C4-2B (cell line): ENCODE measurements at regions not wholly inside any gene's neighbourhood (a gene's known extent, or its start where the extent isn't known, plus 50 kb on each side); places are given as distances from the start of the nearest gene placed in this dataset.

Experiments used
- H3K27ac ChIP-seq: fragments of 450-650 bp; 2 replicates; pipeline ENCODE4 v1.5.1; 2017
- CTCF ChIP-seq: fragments of 450-650 bp; conservative IDR thresholded peaks from 2 replicates; pipeline ENCODE4 v1.5.1; 2017; ENCODE audit warnings: mild to moderate bottlenecking
- ZFX ChIP-seq: fragments of 450-650 bp; IDR thresholded peaks from 2 replicates; pipeline ENCODE4 v1.6.1; 2017

DNA sequence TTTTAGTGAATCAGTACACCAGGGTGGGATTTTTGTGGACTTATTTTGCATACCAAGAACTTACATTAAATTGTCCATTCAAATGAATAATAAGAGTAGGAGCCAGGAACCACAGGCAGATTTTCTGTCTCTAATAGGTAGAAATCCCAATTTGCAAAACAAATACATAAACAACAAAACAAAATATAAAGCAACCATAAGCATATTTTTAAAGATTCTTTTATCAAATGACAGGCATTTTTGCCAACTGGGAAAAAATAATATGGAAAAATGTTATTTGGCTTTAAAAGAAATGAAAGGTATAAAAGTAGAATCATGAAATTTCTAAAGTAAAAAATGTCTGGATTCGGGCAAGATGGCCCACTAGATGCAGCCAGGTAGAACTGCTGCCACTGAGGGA, 71.2 kb upstream of the PDE7B start:
- no peak overlapping the region for H3K27ac ChIP-seq
- TF ChIP-seq CTCF, result no peak
- TF ChIP-seq ZFX, result no peak

DNA sequence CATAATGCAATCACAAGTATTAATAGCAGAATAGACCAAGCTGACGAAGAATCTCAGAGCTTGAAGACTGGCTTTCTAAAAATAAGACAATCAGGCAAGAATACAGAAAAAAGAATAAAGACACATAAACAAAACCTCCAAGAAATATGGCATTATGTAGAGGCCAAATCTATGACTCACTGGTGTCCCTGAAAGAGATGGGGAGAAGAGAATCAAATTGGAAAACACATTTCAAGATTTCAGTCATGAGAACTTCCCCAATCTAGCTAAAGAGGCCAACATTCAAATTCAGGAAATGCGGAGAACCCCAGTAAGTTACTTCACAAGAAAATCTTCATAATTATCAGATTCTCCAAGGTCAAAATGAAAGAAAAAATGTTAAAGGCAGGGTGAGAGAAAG, 69.0 kb upstream of the PDE7B start:
- H3K27ac ChIP-seq, result no peak overlapping the region
- TF ChIP-seq CTCF (no peak), ZFX (no peak)

DNA sequence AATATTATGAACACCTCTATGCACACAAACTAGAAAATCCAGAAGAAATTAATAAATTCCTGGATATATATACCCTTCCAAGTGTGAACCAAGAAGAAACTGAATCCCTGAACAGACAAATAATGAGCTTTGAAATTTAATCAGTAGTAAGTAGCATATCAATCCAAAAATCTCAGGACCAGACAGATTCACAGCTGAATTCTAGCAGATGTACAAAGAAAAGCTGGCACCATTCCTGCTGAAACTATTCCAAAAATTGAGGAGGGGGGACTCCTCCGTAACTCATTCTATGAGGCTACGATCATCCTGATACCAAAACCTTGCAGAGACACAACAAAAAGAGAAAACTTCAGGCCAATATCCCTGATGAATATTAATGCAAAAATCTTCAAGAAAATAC, 67.0 kb upstream of the PDE7B start:
- TF ChIP-seq ZFX (no peak), CTCF (no peak)
- no peak overlapping the region for H3K27ac ChIP-seq

- no peak for TF ChIP-seq CTCF
- H3K27ac ChIP-seq, result no peak overlapping the region
Measured at GRCh38 chr6:135789375-135790050, 62.0 kb upstream of the PDE7B start.

DNA sequence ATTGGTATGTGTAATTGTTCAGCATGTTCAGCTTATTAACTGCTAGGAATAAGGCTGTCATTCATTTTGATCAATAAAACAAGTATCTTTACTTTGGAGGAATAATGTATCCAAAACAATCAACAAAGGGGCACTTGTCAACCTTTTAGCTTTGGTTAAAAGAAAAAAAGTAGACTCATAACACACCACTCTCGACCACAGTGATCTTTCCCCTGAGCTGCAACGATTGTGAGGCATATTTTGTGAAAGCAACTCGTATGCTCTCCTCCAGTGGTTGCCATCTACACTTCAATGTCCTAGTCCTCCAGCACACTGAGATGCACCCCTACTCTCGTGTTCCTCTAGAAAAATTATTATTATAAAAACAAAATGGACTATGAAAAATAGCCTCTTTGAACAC, 60.1 kb upstream of the PDE7B start:
- no peak overlapping the region for H3K27ac ChIP-seq
- TF ChIP-seq CTCF (no peak), ZFX (no peak)

GRCh38 chr6:135796643-135797305, 54.7 kb upstream of the PDE7B start:
- H3K27ac ChIP-seq, result no peak overlapping the region
- no peak for TF ChIP-seq ZFX
- no peak for TF ChIP-seq CTCF

DNA sequence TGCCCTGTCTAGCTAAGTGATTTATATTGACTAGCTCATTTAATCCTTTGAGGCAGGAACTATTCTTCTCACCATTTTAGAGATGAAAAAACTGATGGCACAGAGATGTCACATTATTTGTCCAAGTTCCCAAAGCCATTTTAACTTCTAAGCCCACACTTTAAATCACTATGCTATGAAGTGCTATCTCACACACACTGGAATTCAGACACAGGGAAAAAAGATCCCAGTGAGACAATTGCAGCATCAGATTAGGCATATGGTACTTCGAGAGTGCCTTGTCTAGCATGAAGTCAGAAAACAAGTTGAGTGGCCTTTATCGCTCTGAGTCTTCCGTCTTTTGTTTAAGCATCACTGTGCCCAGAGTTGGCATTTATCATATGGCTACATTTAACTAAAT, 54.1 kb upstream of the PDE7B start:
- TF ChIP-seq CTCF, result no peak
- no peak for TF ChIP-seq ZFX
- no peak overlapping the region for H3K27ac ChIP-seq
